Activated T-cell treated with anti-CD3 and anti-CD28 coated beads, Interleukin-2, amount 50 U/mL, for 4 hours (primary cell): ENCODE measurements at regions not wholly inside any gene's neighbourhood (a gene's known extent, or its start where the extent isn't known, plus 50 kb on each side); places are given as distances from the start of the nearest gene placed in this dataset.

Source experiments
- ATAC-seq, 2 donors: fragments of 200-7000 bp; cut with Tn5 transposase; one replicate each; pipeline ENCODE4 v1.10.0; 2021
- DNase-seq: peaks from one replicate; pipeline ENCODE4 v3.0.0-alpha.2; 2020
- H3K27me3 Mint-ChIP-seq: one replicate; pipeline ENCODE4 v1.8.0; 2021; ENCODE audit warnings: low read depth, mixed read lengths
- H3K36me3 Mint-ChIP-seq: one replicate; pipeline ENCODE4 v1.8.0; 2022; ENCODE audit warnings: mixed read lengths; ENCODE audit not compliant: insufficient read depth
- H3K4me1 Mint-ChIP-seq: one replicate; pipeline ENCODE4 v1.8.0; 2021; ENCODE audit warnings: low read depth, mixed read lengths
- H3K4me3 Mint-ChIP-seq: one replicate; pipeline ENCODE4 v1.8.0; 2021; ENCODE audit warnings: mild to moderate bottlenecking, moderate library complexity, mixed read lengths
- H3K9me3 Mint-ChIP-seq: one replicate; pipeline ENCODE4 v1.8.0; 2021; ENCODE audit warnings: mixed read lengths

- Mint-ChIP-seq H3K4me3 (no peak overlapping the region), H3K4me1 (peaks cover 5% of the 10 kb centered on the region), H3K36me3 (peaks cover 7% of the 10 kb centered on the region), H3K9me3 (no peaks in the 10 kb centered on the region), H3K27me3 (no peaks in the 10 kb centered on the region)
- DNase-seq: no peak
- no peak for ATAC-seq
Observed at GRCh38 chr14:85960756-85961155, 430.8 kb downstream of the FLRT2 start.

- Mint-ChIP-seq H3K9me3 (no peaks in the 10 kb centered on the region), H3K27me3 (no peaks in the 10 kb centered on the region), H3K4me1 (peaks cover 5% of the 10 kb centered on the region), H3K4me3 (no peak overlapping the region), H3K36me3 (peaks cover 9% of the 10 kb centered on the region)
- DNase-seq: no peak
- ATAC-seq: no peak
Observed at GRCh38 chr14:85959063-85959462, 429.1 kb downstream of the FLRT2 start.

GRCh38 chr14:85958069-85958468 is 428.1 kb downstream of the FLRT2 start:
- H3K4me3 Mint-ChIP-seq: no peak overlapping the region
- peaks cover 10% of the 10 kb centered on the region for H3K36me3 Mint-ChIP-seq
- no peaks in the 10 kb centered on the region for H3K9me3 Mint-ChIP-seq
- no peak for DNase-seq
- no peak for ATAC-seq
- H3K4me1 Mint-ChIP-seq: peaks cover 5% of the 10 kb centered on the region
- H3K27me3 Mint-ChIP-seq: no peaks in the 10 kb centered on the region

DNA sequence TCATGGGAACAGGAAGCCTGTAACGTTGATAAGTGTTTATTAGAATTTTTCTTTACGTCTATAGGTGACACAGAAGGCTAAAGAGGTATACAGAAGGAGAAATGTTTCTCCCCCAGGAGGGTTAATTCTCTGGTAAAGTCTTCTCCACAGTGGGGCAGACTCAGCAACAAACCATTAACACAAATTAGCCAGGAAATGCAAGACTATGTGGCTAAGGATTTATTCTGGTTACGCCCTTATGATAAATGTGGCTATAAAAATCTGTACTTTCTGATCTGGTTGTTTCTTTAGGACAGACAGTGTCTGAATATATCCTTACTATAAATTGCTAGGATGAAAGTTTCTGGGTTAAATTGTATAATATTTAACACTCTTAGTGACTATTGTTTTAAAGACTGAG is 423.3 kb downstream of the FLRT2 start:
- H3K36me3 Mint-ChIP-seq: peaks cover 10% of the 10 kb centered on the region
- H3K27me3 Mint-ChIP-seq: no peaks in the 10 kb centered on the region
- H3K4me3 Mint-ChIP-seq: no peak overlapping the region
- no peaks in the 10 kb centered on the region for H3K9me3 Mint-ChIP-seq
- ATAC-seq (no peak), DNase-seq (no peak)
- no peaks in the 10 kb centered on the region for H3K4me1 Mint-ChIP-seq

- Mint-ChIP-seq H3K27me3 (no peaks in the 10 kb centered on the region), H3K36me3 (peaks cover 26% of the 10 kb centered on the region), H3K9me3 (peaks cover 4% of the 10 kb centered on the region), H3K4me1 (no peaks in the 10 kb centered on the region), H3K4me3 (no peak overlapping the region)
- no peak for DNase-seq
- ATAC-seq: no peak
Observed at GRCh38 chr14:85948153-85948552, 418.2 kb downstream of the FLRT2 start.

GRCh38 chr14:85947461-85948139 is 417.7 kb downstream of the FLRT2 start:
- H3K9me3 Mint-ChIP-seq: peaks cover 4% of the 10 kb centered on the region
- peaks cover 26% of the 10 kb centered on the region for H3K36me3 Mint-ChIP-seq
- ATAC-seq: no peak
- H3K27me3 Mint-ChIP-seq: no peaks in the 10 kb centered on the region
- no peaks in the 10 kb centered on the region for H3K4me1 Mint-ChIP-seq
- DNase-seq: no peak
- no peak overlapping the region for H3K4me3 Mint-ChIP-seq

- ATAC-seq (no peak), DNase-seq (no peak)
- Mint-ChIP-seq H3K36me3 (peaks cover 30% of the 10 kb centered on the region), H3K27me3 (no peaks in the 10 kb centered on the region), H3K9me3 (peaks cover 12% of the 10 kb centered on the region), H3K4me3 (no peak overlapping the region), H3K4me1 (peaks cover 24% of the 10 kb centered on the region)
Observed at GRCh38 chr14:85943192-85943591, 413.2 kb downstream of the FLRT2 start.

GRCh38 chr14:85934886-85935254 is 404.9 kb downstream of the FLRT2 start:
- H3K27me3 Mint-ChIP-seq: no peaks in the 10 kb centered on the region
- H3K36me3 Mint-ChIP-seq: peaks cover 7% of the 10 kb centered on the region
- peaks cover 14% of the 10 kb centered on the region for H3K9me3 Mint-ChIP-seq
- H3K4me3 Mint-ChIP-seq: peak overlapping the region; percentile 86
- H3K4me1 Mint-ChIP-seq: peaks cover 39% of the 10 kb centered on the region
- ATAC-seq: peak; percentile 57 to 60
- no peak for DNase-seq

DNA sequence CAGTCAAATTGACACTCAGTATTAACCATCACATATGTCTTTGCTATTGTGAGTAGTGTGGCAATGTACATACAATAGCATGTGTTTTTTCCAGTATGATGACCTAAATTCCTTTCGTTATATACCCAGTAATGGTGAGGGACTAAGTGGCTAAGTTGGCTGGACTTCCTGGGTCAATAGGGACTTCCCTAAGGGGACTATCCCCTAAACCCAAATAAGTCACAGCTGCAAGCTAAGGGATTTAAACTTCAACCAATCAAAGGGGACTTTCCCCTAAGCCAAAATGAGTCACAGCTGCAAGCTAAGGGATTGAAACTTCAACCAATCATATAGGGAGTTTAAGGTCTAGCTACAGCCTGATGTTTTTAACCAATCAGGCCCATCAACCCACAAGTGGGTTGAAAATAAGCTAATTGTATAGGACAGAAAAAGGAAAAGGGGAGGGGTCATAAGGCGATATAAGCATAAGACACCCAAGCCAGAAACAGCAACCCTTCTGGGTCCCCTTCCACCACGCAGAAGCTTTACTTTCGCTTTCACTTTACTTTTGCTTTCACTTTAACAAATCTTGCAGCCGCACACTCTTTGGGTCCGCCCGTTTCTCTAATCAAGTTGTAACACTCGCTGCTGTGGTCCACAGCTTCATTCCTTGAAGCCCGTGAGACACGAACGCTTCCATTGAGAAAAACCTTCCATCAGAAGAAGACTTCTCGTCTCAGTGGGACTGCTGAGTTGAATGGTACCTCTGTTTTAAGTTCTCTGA is 404.4 kb downstream of the FLRT2 start:
- H3K36me3 Mint-ChIP-seq: peaks cover 7% of the 10 kb centered on the region
- peaks cover 39% of the 10 kb centered on the region for H3K4me1 Mint-ChIP-seq
- DNase-seq (peak; percentile 36), ATAC-seq (peak; percentile 85 to 91)
- H3K9me3 Mint-ChIP-seq: peaks cover 14% of the 10 kb centered on the region
- no peaks in the 10 kb centered on the region for H3K27me3 Mint-ChIP-seq
- peak overlapping the region; percentile 86 for H3K4me3 Mint-ChIP-seq

GRCh38 chr14:85921241-85921640 is 391.3 kb downstream of the FLRT2 start:
- no peaks in the 10 kb centered on the region for H3K4me1 Mint-ChIP-seq
- no peak for ATAC-seq
- DNase-seq: no peak
- H3K36me3 Mint-ChIP-seq: no peaks in the 10 kb centered on the region
- H3K9me3 Mint-ChIP-seq: no peaks in the 10 kb centered on the region
- H3K27me3 Mint-ChIP-seq: no peaks in the 10 kb centered on the region
- no peak overlapping the region for H3K4me3 Mint-ChIP-seq

DNA sequence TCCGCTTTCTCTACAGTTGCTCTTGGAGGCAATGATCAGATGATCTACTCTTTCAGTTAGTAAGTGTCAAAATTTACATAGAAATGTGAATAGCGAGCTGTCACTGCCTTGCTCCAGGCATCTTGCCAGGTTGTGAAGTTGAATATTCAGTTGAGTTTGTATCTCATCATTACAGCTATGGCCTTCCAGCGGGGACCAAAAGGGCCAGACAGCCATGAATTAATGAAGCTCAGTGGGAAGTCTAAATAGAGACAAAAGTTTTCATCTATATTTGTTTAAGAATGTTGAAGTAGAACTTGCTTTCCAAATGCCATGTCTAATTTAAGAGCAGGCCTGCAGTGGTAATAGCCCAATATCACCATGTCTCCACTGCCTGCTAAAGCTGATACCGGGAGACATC is 387.8 kb downstream of the FLRT2 start:
- Mint-ChIP-seq H3K36me3 (no peaks in the 10 kb centered on the region), H3K27me3 (no peaks in the 10 kb centered on the region), H3K4me1 (no peaks in the 10 kb centered on the region), H3K4me3 (no peak overlapping the region), H3K9me3 (no peaks in the 10 kb centered on the region)
- ATAC-seq (no peak), DNase-seq (no peak)

DNA sequence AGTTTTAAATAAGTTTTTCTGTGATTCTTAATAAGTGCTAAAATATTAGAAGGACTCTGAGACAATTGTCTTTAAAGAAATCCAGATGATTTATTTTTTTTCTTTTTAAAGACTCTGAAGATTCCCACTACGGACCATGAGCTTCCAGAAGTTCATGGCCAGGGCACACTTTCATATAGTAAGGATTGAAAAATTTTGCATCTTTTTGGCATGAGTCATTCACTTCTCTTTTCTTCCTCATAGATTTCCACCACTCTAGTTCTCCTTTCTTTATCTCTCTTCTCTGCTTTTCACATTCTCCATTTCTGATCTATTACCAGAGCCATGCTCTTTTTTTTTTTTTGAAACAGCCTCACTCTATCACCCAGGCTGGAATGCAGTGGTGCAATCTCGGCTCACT is 385.8 kb downstream of the FLRT2 start:
- DNase-seq: no peak
- H3K4me3 Mint-ChIP-seq: no peak overlapping the region
- ATAC-seq: no peak
- no peaks in the 10 kb centered on the region for H3K4me1 Mint-ChIP-seq
- H3K27me3 Mint-ChIP-seq: no peaks in the 10 kb centered on the region
- no peaks in the 10 kb centered on the region for H3K9me3 Mint-ChIP-seq
- H3K36me3 Mint-ChIP-seq: no peaks in the 10 kb centered on the region

- no peaks in the 10 kb centered on the region for H3K36me3 Mint-ChIP-seq
- no peaks in the 10 kb centered on the region for H3K9me3 Mint-ChIP-seq
Observed at GRCh38 chr14:85912141-85912540, 382.2 kb downstream of the FLRT2 start.

GRCh38 chr14:85911044-85911443 is 381.1 kb downstream of the FLRT2 start:
- peaks cover 5% of the 10 kb centered on the region for H3K27me3 Mint-ChIP-seq
- no peaks in the 10 kb centered on the region for H3K36me3 Mint-ChIP-seq
- no peaks in the 10 kb centered on the region for H3K4me1 Mint-ChIP-seq
- H3K4me3 Mint-ChIP-seq: no peak overlapping the region
- ATAC-seq (no peak), DNase-seq (no peak)
- H3K9me3 Mint-ChIP-seq: no peaks in the 10 kb centered on the region

More at GRCh38 chr14:85912141-85912540, 382.2 kb downstream of the FLRT2 start:
- H3K27me3 Mint-ChIP-seq: peaks cover 2% of the 10 kb centered on the region
- no peak overlapping the region for H3K4me3 Mint-ChIP-seq
- no peaks in the 10 kb centered on the region for H3K4me1 Mint-ChIP-seq
- ATAC-seq: no peak
- no peak for DNase-seq

- H3K4me1 Mint-ChIP-seq: no peaks in the 10 kb centered on the region
- no peaks in the 10 kb centered on the region for H3K9me3 Mint-ChIP-seq
- no peak overlapping the region for H3K4me3 Mint-ChIP-seq
- peaks cover 5% of the 10 kb centered on the region for H3K27me3 Mint-ChIP-seq
- ATAC-seq (no peak), DNase-seq (no peak)
- H3K36me3 Mint-ChIP-seq: no peaks in the 10 kb centered on the region
Observed at GRCh38 chr14:85909581-85909980, 379.6 kb downstream of the FLRT2 start.
